Parathyroid adenoma (tissue), 2 donors: ENCODE measurements at regions not wholly inside any gene's neighbourhood (a gene's known extent, or its start where the extent isn't known, plus 50 kb on each side); places are given as distances from the start of the nearest gene placed in this dataset.

Experiments
- H2AFZ ChIP-seq: fragments of 300-600 bp; sonication (generic); one replicate; pipeline ENCODE4 v1.7.0; 2017; ENCODE audit warnings: antibody characterized with exemption, mild to moderate bottlenecking
- H3K27ac ChIP-seq: fragments of 300-600 bp; sonication (generic); one replicate; pipeline ENCODE4 v1.7.0; 2017
- H3K27me3 ChIP-seq: fragments of 300-600 bp; sonication (generic); one replicate; pipeline ENCODE4 v1.7.0; 2017; ENCODE audit warnings: low read length; ENCODE audit not compliant: control insufficient read depth, insufficient read depth
- H3K36me3 ChIP-seq: fragments of 300-600 bp; sonication (generic); one replicate; pipeline ENCODE4 v1.7.0; 2017; ENCODE audit warnings: low read length; ENCODE audit not compliant: control insufficient read depth, insufficient read depth
- H3K4me1 ChIP-seq: fragments of 300-600 bp; sonication (generic); one replicate; pipeline ENCODE4 v1.7.0; 2017; ENCODE audit warnings: control low read depth
- H3K4me2 ChIP-seq: fragments of 300-600 bp; sonication (generic); one replicate; pipeline ENCODE4 v1.7.0; 2017; ENCODE audit warnings: low read length
- H3K4me3 ChIP-seq: fragments of 300-600 bp; sonication (generic); one replicate; pipeline ENCODE4 v1.7.0; 2017; ENCODE audit warnings: low read depth, low read length
- H3K79me2 ChIP-seq: fragments of 300-600 bp; sonication (generic); one replicate; pipeline ENCODE4 v1.7.0; 2017; ENCODE audit warnings: control low read depth
- H3K9ac ChIP-seq: fragments of 300-600 bp; sonication (generic); one replicate; pipeline ENCODE4 v1.7.0; 2017; ENCODE audit warnings: mild to moderate bottlenecking
- H3K9me3 ChIP-seq: fragments of 300-600 bp; sonication (generic); one replicate; pipeline ENCODE4 v1.7.0; 2017; ENCODE audit warnings: low read length; ENCODE audit not compliant: control insufficient read depth
- TF ChIP-seq, protein P1 (sequence below): fragments of 300-600 bp; sonication (generic); IDR thresholded peaks from one replicate; pipeline ENCODE4 v1.7.0; 2017; ENCODE audit warnings: antibody characterized with exemption, mild to moderate bottlenecking
- donor health status: primary hyperparathyroidism.

DNA sequence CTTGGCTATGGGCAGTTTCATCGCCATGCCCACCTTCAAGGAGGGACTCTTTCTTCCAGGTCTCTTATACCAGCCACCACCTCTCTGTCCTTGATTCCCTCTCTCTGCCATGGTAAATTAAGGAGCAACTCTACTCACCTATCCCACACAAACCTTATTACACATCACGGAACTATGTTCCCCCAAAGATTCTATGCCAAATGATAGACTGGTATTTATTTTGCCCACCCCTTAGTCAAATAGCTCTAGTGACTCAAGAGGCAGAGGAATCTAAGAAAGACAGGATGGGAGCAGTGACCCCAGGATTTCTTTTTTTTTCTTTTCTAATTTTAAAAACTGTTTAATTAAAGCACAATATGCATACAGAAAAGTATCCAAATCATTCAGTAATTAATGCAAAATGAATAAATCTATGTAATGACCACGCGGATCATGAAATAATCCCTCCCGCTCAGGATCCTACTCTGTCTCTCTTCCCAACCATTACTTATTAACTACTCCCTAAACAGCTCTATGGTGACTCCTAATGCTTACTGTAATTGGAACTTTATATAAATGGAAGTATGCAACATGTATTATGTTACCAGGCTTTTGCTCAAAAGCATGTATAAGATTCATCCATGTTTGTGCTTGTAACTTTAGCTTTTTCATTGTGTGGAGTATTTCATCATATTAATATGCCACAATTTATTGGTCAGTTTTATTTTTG is 410.8 kb upstream of the RASGRP1 start:
- Histone ChIP-seq H3K4me3 (no peak overlapping the region), H3K4me2 (no peak overlapping the region), H3K27me3 (no peaks in the 10 kb centered on the region), H3K9me3 (no peaks in the 10 kb centered on the region), H3K36me3 (no peaks in the 10 kb centered on the region), H3K79me2 (no peaks in the 10 kb centered on the region), H3K9ac (no peak overlapping the region), H2AFZ (no peak overlapping the region), H3K27ac (no peak overlapping the region), H3K4me1 (no peaks in the 10 kb centered on the region)
- TF ChIP-seq, protein P1, sequence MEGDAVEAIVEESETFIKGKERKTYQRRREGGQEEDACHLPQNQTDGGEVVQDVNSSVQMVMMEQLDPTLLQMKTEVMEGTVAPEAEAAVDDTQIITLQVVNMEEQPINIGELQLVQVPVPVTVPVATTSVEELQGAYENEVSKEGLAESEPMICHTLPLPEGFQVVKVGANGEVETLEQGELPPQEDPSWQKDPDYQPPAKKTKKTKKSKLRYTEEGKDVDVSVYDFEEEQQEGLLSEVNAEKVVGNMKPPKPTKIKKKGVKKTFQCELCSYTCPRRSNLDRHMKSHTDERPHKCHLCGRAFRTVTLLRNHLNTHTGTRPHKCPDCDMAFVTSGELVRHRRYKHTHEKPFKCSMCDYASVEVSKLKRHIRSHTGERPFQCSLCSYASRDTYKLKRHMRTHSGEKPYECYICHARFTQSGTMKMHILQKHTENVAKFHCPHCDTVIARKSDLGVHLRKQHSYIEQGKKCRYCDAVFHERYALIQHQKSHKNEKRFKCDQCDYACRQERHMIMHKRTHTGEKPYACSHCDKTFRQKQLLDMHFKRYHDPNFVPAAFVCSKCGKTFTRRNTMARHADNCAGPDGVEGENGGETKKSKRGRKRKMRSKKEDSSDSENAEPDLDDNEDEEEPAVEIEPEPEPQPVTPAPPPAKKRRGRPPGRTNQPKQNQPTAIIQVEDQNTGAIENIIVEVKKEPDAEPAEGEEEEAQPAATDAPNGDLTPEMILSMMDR, result no peak

DNA sequence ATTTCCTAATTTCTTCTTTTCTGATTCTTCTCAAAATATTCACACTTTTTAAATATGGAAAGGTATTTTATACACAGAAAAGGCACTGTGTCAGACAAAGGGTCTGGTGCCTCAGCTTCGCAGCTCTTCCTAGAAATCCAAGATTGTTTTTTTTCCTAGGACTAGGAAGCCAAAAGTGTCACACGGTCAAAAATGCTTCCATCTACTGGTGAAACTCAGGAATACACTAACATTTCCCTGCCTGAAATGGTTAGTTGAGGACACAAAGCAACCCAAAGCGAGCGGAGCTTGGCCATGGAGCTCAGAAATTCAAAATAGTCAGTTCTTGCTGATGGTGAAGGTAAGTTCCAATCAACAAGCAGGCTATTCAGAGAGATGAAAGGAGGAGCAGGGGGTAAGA is 426.5 kb upstream of the RASGRP1 start:
- Histone ChIP-seq H3K27me3 (no peaks in the 10 kb centered on the region), H3K4me1 (no peaks in the 10 kb centered on the region), H3K79me2 (no peaks in the 10 kb centered on the region)

DNA sequence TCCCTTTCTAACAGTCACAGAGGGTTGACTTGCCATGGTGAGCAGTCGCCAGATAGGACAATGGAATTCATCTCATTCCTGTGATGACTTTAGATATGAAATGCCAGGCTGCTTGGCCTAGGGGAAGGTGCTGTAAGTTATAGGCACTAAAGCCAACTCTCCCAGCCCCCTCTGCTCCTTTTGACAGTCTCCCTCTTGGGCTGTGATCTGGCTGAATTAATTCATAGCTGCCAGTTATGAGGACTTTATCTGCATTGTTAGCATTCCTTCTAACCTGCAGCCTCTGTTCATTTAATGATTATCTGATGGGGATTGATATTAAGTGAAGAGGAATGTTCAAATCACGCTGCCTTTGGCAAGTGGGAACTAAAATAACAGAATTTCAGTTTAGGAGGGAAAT is 427.1 kb upstream of the RASGRP1 start:
- no peak overlapping the region for H3K4me3 ChIP-seq
- no peak overlapping the region for H3K27ac ChIP-seq
- no peaks in the 10 kb centered on the region for H3K27me3 ChIP-seq
- no peak overlapping the region for H3K9ac ChIP-seq
- H3K79me2 ChIP-seq, result no peaks in the 10 kb centered on the region
- no peaks in the 10 kb centered on the region for H3K4me1 ChIP-seq
- H3K9me3 ChIP-seq, result no peaks in the 10 kb centered on the region
- no peaks in the 10 kb centered on the region for H3K36me3 ChIP-seq
- TF ChIP-seq, protein P1, result no peak
- no peak overlapping the region for H2AFZ ChIP-seq
- H3K4me2 ChIP-seq, result no peak overlapping the region

More for the DNA sequence above, 426.5 kb upstream of the RASGRP1 start:
- Histone ChIP-seq H3K36me3 (no peaks in the 10 kb centered on the region), H3K27ac (no peak overlapping the region), H3K9me3 (no peaks in the 10 kb centered on the region), H2AFZ (no peak overlapping the region), H3K4me3 (no peak overlapping the region), H3K9ac (no peak overlapping the region), H3K4me2 (no peak overlapping the region)
- TF ChIP-seq, protein P1, result no peak

DNA sequence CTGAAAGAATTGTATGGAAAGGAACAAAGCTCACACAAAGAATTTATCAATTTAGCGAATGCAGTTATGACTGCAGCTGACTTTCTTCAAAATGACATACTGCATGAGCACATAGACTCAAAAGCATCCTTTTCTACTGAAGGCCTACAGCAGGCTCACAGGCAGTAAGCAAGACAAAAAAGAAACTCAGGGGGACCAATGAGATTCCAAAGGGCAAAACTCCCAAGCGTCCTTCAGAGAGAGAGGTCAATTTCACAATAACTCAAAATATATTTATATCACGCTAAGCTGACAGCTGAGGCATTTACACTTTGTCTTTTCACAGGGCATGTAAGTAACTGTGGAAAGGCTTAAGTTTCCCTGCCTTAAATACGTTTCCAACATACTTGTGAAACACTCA is 427.9 kb upstream of the RASGRP1 start:
- Histone ChIP-seq H2AFZ (no peak overlapping the region), H3K9ac (no peak overlapping the region), H3K27ac (no peak overlapping the region), H3K4me1 (no peaks in the 10 kb centered on the region), H3K79me2 (no peaks in the 10 kb centered on the region), H3K4me2 (no peak overlapping the region), H3K9me3 (no peaks in the 10 kb centered on the region), H3K4me3 (no peak overlapping the region), H3K36me3 (no peaks in the 10 kb centered on the region), H3K27me3 (no peaks in the 10 kb centered on the region)
- TF ChIP-seq, protein P1, result no peak

DNA sequence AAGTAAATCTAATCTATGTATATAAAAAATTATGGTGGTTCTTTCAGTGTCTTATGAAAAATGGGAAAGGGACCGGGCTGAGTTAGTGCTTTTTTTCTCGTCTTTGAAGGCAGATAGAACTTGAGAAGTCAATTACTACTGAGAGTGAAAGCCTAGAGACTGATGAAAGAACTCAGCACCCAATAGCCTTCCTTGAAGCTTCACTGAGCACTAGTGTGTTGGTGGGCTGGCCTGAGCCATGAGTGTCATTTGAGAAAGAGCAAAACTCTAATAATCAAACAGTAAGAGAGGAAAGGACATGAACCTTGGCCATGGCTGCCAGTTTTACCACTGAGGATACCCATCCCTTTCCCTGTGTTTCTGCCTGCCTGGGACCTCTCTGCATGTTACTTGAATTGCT is 428.3 kb upstream of the RASGRP1 start:
- TF ChIP-seq, protein P1, result no peak
- no peak overlapping the region for H3K4me2 ChIP-seq
- no peak overlapping the region for H3K27ac ChIP-seq
- no peaks in the 10 kb centered on the region for H3K27me3 ChIP-seq
- no peaks in the 10 kb centered on the region for H3K79me2 ChIP-seq
- no peak overlapping the region for H3K9ac ChIP-seq
- peak overlapping the region; percentile 8 for H2AFZ ChIP-seq
- H3K9me3 ChIP-seq, result no peaks in the 10 kb centered on the region
- H3K36me3 ChIP-seq, result no peaks in the 10 kb centered on the region
- no peaks in the 10 kb centered on the region for H3K4me1 ChIP-seq
- no peak overlapping the region for H3K4me3 ChIP-seq
